H9 (cell line): ENCODE measurements at regions not wholly inside any gene's neighbourhood (a gene's known extent, or its start where the extent isn't known, plus 50 kb on each side); places are given as distances from the start of the nearest gene placed in this dataset.

ENCODE experiments used
- DNase-seq: peaks from one replicate; pipeline ENCODE4 v3.0.0-alpha.2; 2017
- H2AFZ ChIP-seq: one replicate; pipeline ENCODE4 v1.6.1; 2013; ENCODE audit warnings: mild to moderate bottlenecking, low read length, control low read depth, moderate library complexity
- H2AK5ac ChIP-seq: 2 replicates; pipeline ENCODE4 v1.6.1; 2013; ENCODE audit warnings: low read length, control low read depth, mixed read lengths; ENCODE audit not compliant: insufficient read length
- H2BK120ac ChIP-seq: one replicate; pipeline ENCODE4 v1.6.1; 2013; ENCODE audit warnings: low read depth, mild to moderate bottlenecking, low read length, control low read depth, inconsistent platforms; ENCODE audit not compliant: poor library complexity, severe bottlenecking
- H2BK12ac ChIP-seq: 2 replicates; pipeline ENCODE4 v1.6.1; 2013; ENCODE audit warnings: low read length, control low read depth, mixed read lengths, low read depth; ENCODE audit not compliant: insufficient read length
- H2BK15ac ChIP-seq: 2 replicates; pipeline ENCODE4 v1.6.1; 2013; ENCODE audit warnings: low read depth, low read length, control low read depth
- H2BK20ac ChIP-seq: one replicate; pipeline ENCODE4 v1.6.1; 2013; ENCODE audit warnings: low read depth, mild to moderate bottlenecking, low read length, control low read depth, inconsistent platforms; ENCODE audit not compliant: poor library complexity, severe bottlenecking
- H2BK5ac ChIP-seq: 2 replicates; pipeline ENCODE4 v1.6.1; 2013; ENCODE audit warnings: low read length, control low read depth, mixed read lengths; ENCODE audit not compliant: insufficient read length
- H3K14ac ChIP-seq: 2 replicates; pipeline ENCODE4 v1.6.1; 2013; ENCODE audit warnings: low read length, control low read depth; ENCODE audit not compliant: insufficient read depth
- H3K18ac ChIP-seq: 2 replicates; pipeline ENCODE4 v1.6.1; 2013; ENCODE audit warnings: low read depth, mild to moderate bottlenecking, mixed read lengths, low read length, control low read depth; ENCODE audit not compliant: insufficient read length
- H3K23ac ChIP-seq: 2 replicates; pipeline ENCODE4 v1.6.1; 2013; ENCODE audit warnings: low read length, control low read depth, mixed read lengths, low read depth; ENCODE audit not compliant: insufficient read length
- H3K23me2 ChIP-seq: 2 replicates; pipeline ENCODE4 v1.6.1; 2013; ENCODE audit warnings: low read depth, mild to moderate bottlenecking, mixed read lengths, low read length, control low read depth; ENCODE audit not compliant: insufficient read length, poor library complexity, severe bottlenecking
- H3K27ac ChIP-seq: 2 replicates; pipeline ENCODE4 v1.5.1; 2013; ENCODE audit warnings: low read length, control low read depth, mixed read lengths, low read depth; ENCODE audit not compliant: insufficient read length
- H3K27me3 ChIP-seq: 2 replicates; pipeline ENCODE4 v1.6.1; 2013; ENCODE audit warnings: low read length, control low read depth, inconsistent platforms; ENCODE audit not compliant: insufficient read depth
- H3K4ac ChIP-seq: 2 replicates; pipeline ENCODE4 v1.6.1; 2013; ENCODE audit warnings: low read depth, mild to moderate bottlenecking, control low read depth, inconsistent platforms, low read length, moderate library complexity
- H3K4me1 ChIP-seq: 2 replicates; pipeline ENCODE4 v1.6.1; 2013; ENCODE audit warnings: low read length, control low read depth, inconsistent platforms; ENCODE audit not compliant: insufficient read depth
- H3K4me2 ChIP-seq: 2 replicates; pipeline ENCODE4 v1.6.1; 2013; ENCODE audit warnings: low read length, control low read depth, mixed read lengths; ENCODE audit not compliant: insufficient read length, insufficient read depth
- H3K56ac ChIP-seq: 2 replicates; pipeline ENCODE4 v1.6.1; 2013; ENCODE audit warnings: low read depth, mild to moderate bottlenecking, mixed read lengths, low read length, control low read depth; ENCODE audit not compliant: insufficient read length
- H3K79me1 ChIP-seq: 2 replicates; pipeline ENCODE4 v1.6.1; 2013; ENCODE audit warnings: low read depth, mild to moderate bottlenecking, moderate library complexity, low read length, control low read depth, inconsistent platforms; ENCODE audit not compliant: insufficient read depth, poor library complexity, severe bottlenecking
- H3K79me2 ChIP-seq: 2 replicates; pipeline ENCODE4 v1.6.1; 2013; ENCODE audit warnings: low read length, control low read depth, inconsistent platforms; ENCODE audit not compliant: insufficient read depth
- H3K9ac ChIP-seq: 2 replicates; pipeline ENCODE4 v1.6.1; 2013; ENCODE audit warnings: low read length, control low read depth, mixed read lengths; ENCODE audit not compliant: insufficient read length; ENCODE audit errors: extremely low read depth
- H3K9me3 ChIP-seq: one replicate; pipeline ENCODE4 v1.6.1; 2013; ENCODE audit warnings: low read depth, low read length, inconsistent platforms; ENCODE audit not compliant: control insufficient read depth
- H3T11ph ChIP-seq: one replicate; pipeline ENCODE4 v1.6.1; 2013; ENCODE audit warnings: mild to moderate bottlenecking, low read length, control low read depth, inconsistent platforms
- H4K20me1 ChIP-seq: one replicate; pipeline ENCODE4 v1.6.1; 2013; ENCODE audit not compliant: control insufficient read depth, insufficient read length, insufficient read depth
- H4K5ac ChIP-seq: 2 replicates; pipeline ENCODE4 v1.6.1; 2013; ENCODE audit warnings: low read depth, mild to moderate bottlenecking, mixed read lengths, low read length, control low read depth; ENCODE audit not compliant: insufficient read length
- H4K8ac ChIP-seq: replicated peaks from 2 replicates; pipeline ENCODE4 v1.6.1; 2013; ENCODE audit warnings: low read length, control low read depth, mixed read lengths, low read depth; ENCODE audit not compliant: insufficient read length
- H4K91ac ChIP-seq: 2 replicates; pipeline ENCODE4 v1.6.1; 2013; ENCODE audit warnings: low read depth, mild to moderate bottlenecking, moderate library complexity, mixed read lengths, low read length, control low read depth; ENCODE audit not compliant: insufficient read length
- H3K27ac Mint-ChIP-seq, 3 experiments: 2 replicates in 2 of 3; 3 replicates in 1 of 3; pipeline ENCODE4 v1.8.0; 2020 to 2021; ENCODE audit warnings: mixed read lengths in 3 of 3, mild to moderate bottlenecking in 1 of 3, moderate library complexity in 1 of 3
- H3K27me3 Mint-ChIP-seq: 2 replicates; pipeline ENCODE4 v1.8.0; 2021; ENCODE audit warnings: low read depth, mild to moderate bottlenecking, moderate library complexity, mixed read lengths
- H3K36me3 Mint-ChIP-seq, 3 experiments: 2 replicates in 2 of 3; 3 replicates in 1 of 3; pipeline ENCODE4 v1.8.0; 2020 to 2021; ENCODE audit warnings: low read depth in 3 of 3, mixed read lengths in 3 of 3; ENCODE audit not compliant: insufficient read depth in 1 of 3
- H3K4me1 Mint-ChIP-seq, 2 experiments: 2 replicates each; pipeline ENCODE4 v1.8.0; 2020; ENCODE audit warnings: mixed read lengths in 2 of 2
- H3K4me3 Mint-ChIP-seq, 2 experiments: 2 replicates in 1 of 2; 3 replicates in 1 of 2; pipeline ENCODE4 v1.8.0; 2020 to 2021; ENCODE audit warnings: mild to moderate bottlenecking in 2 of 2, mixed read lengths in 2 of 2, moderate library complexity in 1 of 2
- H3K9me3 Mint-ChIP-seq, 2 experiments: 2 replicates in 1 of 2; 3 replicates in 1 of 2; pipeline ENCODE4 v1.8.0; 2020; ENCODE audit warnings: mild to moderate bottlenecking in 2 of 2, mixed read lengths in 2 of 2, moderate library complexity in 1 of 2
- WGBS: extraction: QIAGEN DNeasy Blood & Tissue Kit; methylation state at CpG from one replicate; pipeline ENCODE4 v1.1.7; 2013; ENCODE audit warnings: missing lambda C conversion rate, low lambda C conversion rate, mixed read lengths; ENCODE audit not compliant: insufficient read length; ENCODE audit errors: extremely low coverage; 5-methylcytosine and 5-hydroxymethylcytosine counted together
- TF ChIP-seq, protein P1 (sequence below): fragments of 200-600 bp; sonication (generic); conservative IDR thresholded peaks from 3 replicates; pipeline ENCODE4 v1.8.0; 2021; ENCODE audit warnings: antibody characterized with exemption, mild to moderate bottlenecking

DNA sequence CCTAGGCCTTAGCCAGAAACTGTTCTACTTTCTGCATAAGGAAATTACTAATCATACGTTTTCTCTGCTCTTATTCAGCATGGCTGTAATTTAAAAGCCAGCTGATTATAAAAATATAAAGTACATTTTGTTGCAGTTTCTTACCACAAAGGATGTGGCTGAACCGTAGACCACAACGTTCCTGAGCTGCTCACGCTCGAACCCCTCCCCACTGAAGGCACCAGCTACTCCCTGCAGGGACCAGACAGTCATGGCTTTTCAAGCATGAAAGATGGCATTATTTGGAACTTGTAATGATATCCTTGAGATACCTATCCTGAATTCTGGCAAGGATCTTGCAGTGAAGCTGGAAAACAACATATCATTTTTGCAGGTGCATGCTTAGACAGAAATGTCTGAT lies 91.8 kb upstream of the DMRT1 start:
- no peak for DNase-seq
- Histone ChIP-seq H2BK120ac (no peak overlapping the region), H2AK5ac (no peak overlapping the region), H2BK12ac (no peak overlapping the region), H3K56ac (no peak overlapping the region), H3K4ac (no peak overlapping the region), H3K27me3 (no peaks in the 10 kb centered on the region), H2BK5ac (no peak overlapping the region), H3K14ac (no peak overlapping the region), H4K8ac (no peak overlapping the region), H2BK20ac (no peak overlapping the region), H3K4me2 (no peak overlapping the region), H3K27ac (no peak overlapping the region), H3K9me3 (no peaks in the 10 kb centered on the region), H3K4me1 (no peaks in the 10 kb centered on the region), H3K23ac (no peak overlapping the region), H3T11ph (no peak overlapping the region), H3K23me2 (no peaks in the 10 kb centered on the region), H4K5ac (no peak overlapping the region), H4K20me1 (no peaks in the 10 kb centered on the region), H3K18ac (no peak overlapping the region), H2AFZ (no peak overlapping the region), H3K79me2 (no peaks in the 10 kb centered on the region), H3K79me1 (no peaks in the 10 kb centered on the region), H4K91ac (no peak overlapping the region), H2BK15ac (no peak overlapping the region), H3K9ac (no peak overlapping the region)
- TF ChIP-seq, protein P1, sequence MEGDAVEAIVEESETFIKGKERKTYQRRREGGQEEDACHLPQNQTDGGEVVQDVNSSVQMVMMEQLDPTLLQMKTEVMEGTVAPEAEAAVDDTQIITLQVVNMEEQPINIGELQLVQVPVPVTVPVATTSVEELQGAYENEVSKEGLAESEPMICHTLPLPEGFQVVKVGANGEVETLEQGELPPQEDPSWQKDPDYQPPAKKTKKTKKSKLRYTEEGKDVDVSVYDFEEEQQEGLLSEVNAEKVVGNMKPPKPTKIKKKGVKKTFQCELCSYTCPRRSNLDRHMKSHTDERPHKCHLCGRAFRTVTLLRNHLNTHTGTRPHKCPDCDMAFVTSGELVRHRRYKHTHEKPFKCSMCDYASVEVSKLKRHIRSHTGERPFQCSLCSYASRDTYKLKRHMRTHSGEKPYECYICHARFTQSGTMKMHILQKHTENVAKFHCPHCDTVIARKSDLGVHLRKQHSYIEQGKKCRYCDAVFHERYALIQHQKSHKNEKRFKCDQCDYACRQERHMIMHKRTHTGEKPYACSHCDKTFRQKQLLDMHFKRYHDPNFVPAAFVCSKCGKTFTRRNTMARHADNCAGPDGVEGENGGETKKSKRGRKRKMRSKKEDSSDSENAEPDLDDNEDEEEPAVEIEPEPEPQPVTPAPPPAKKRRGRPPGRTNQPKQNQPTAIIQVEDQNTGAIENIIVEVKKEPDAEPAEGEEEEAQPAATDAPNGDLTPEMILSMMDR = no peak
- Mint-ChIP-seq H3K4me1 (peaks cover 21% of the 10 kb centered on the region in 2 experiments), H3K27me3 (no peaks in the 10 kb centered on the region), H3K9me3 (no peaks in the 10 kb centered on the region), H3K27ac (no peak overlapping the region; a peak in 1 of 7 replicates), H3K4me3 (no peak overlapping the region), H3K36me3 (peaks cover 4 to 8% (median 7%) of the 10 kb centered on the region in 3 experiments; a peak in 5 of 7 replicates)
- WGBS = no CpG with 5 or more reads among the region's 5 CpGs
